Dendritic cell treated with granulocyte-macrophage colony-stimulating factor and Interleukin-4, amounts not matched to agents 40 ng/mL and 50 ng/mL, for 4 days (primary cell): ENCODE measurements at regions not wholly inside any gene's neighbourhood (a gene's known extent, or its start where the extent isn't known, plus 50 kb on each side); places are given as distances from the start of the nearest gene placed in this dataset.

ENCODE experiments used
- H3K27ac Mint-ChIP-seq: one replicate; pipeline ENCODE4 v1.8.0; 2022; ENCODE audit warnings: mild to moderate bottlenecking, mixed read lengths
- H3K27me3 Mint-ChIP-seq: one replicate; pipeline ENCODE4 v1.8.0; 2022; ENCODE audit warnings: mild to moderate bottlenecking, mixed read lengths
- H3K36me3 Mint-ChIP-seq: one replicate; pipeline ENCODE4 v1.8.0; 2022; ENCODE audit warnings: low read depth, mixed read lengths
- H3K4me1 Mint-ChIP-seq: one replicate; pipeline ENCODE4 v1.8.0; 2022; ENCODE audit warnings: low read depth, mixed read lengths
- H3K4me3 Mint-ChIP-seq: one replicate; pipeline ENCODE4 v1.8.0; 2022; ENCODE audit warnings: mild to moderate bottlenecking, moderate library complexity, mixed read lengths
- H3K9me3 Mint-ChIP-seq: one replicate; pipeline ENCODE4 v1.8.0; 2022; ENCODE audit warnings: mixed read lengths
- intact Hi-C: fragments of 100-400 bp; cut with micrococcal nuclease; formaldehyde crosslinking; loops from one replicate; pipeline ENCODE4 v1.15.0; 2022

GRCh38 chr20:22348010-22348409, 236.4 kb downstream of the FOXA2 start:
- H3K4me3 Mint-ChIP-seq, result no peak overlapping the region
- H3K27me3 Mint-ChIP-seq, result no peaks in the 10 kb centered on the region
- no peaks in the 10 kb centered on the region for H3K9me3 Mint-ChIP-seq
- intact Hi-C loops, result no loop called here
- H3K4me1 Mint-ChIP-seq, result peaks cover 10% of the 10 kb centered on the region
- no peak overlapping the region for H3K27ac Mint-ChIP-seq
- no peaks in the 10 kb centered on the region for H3K36me3 Mint-ChIP-seq

- intact Hi-C loops, result no loop called here
- Mint-ChIP-seq H3K4me3 (no peak overlapping the region), H3K27ac (no peak overlapping the region), H3K4me1 (peaks cover 10% of the 10 kb centered on the region), H3K9me3 (no peaks in the 10 kb centered on the region), H3K27me3 (no peaks in the 10 kb centered on the region), H3K36me3 (no peaks in the 10 kb centered on the region)
These were observed 237.7 kb downstream of the FOXA2 start for GRCh38 chr20:22346716-22347115.

- H3K36me3 Mint-ChIP-seq, result no peaks in the 10 kb centered on the region
- no peaks in the 10 kb centered on the region for H3K9me3 Mint-ChIP-seq
- intact Hi-C loops, result no loop called here
- H3K27ac Mint-ChIP-seq, result no peak overlapping the region
- peaks cover 8% of the 10 kb centered on the region for H3K27me3 Mint-ChIP-seq
- H3K4me1 Mint-ChIP-seq, result peaks cover 10% of the 10 kb centered on the region
- no peak overlapping the region for H3K4me3 Mint-ChIP-seq
These were observed 240.8 kb downstream of the FOXA2 start for GRCh38 chr20:22343612-22344011.

- Mint-ChIP-seq H3K4me1 (peaks cover 10% of the 10 kb centered on the region), H3K9me3 (no peaks in the 10 kb centered on the region), H3K27ac (no peak overlapping the region), H3K4me3 (no peak overlapping the region), H3K36me3 (no peaks in the 10 kb centered on the region), H3K27me3 (peaks cover 13% of the 10 kb centered on the region)
- intact Hi-C loops, result no loop called here
These were observed 242.0 kb downstream of the FOXA2 start for GRCh38 chr20:22342410-22342809.

- peaks cover 16% of the 10 kb centered on the region for H3K27me3 Mint-ChIP-seq
- H3K9me3 Mint-ChIP-seq, result no peaks in the 10 kb centered on the region
- peaks cover 4% of the 10 kb centered on the region for H3K4me1 Mint-ChIP-seq
- intact Hi-C loops, result no loop called here
- no peak overlapping the region for H3K4me3 Mint-ChIP-seq
- no peaks in the 10 kb centered on the region for H3K36me3 Mint-ChIP-seq
- no peak overlapping the region for H3K27ac Mint-ChIP-seq
These were observed 242.9 kb downstream of the FOXA2 start for GRCh38 chr20:22341508-22341907.

GRCh38 chr20:22339946-22340345, 244.4 kb downstream of the FOXA2 start:
- H3K27ac Mint-ChIP-seq, result no peak overlapping the region
- H3K4me3 Mint-ChIP-seq, result no peak overlapping the region
- intact Hi-C loops, result loop anchor here (1.0 kb wide), 2 partner anchors 246 to 344 kb away; no protein-coding TSS in a partner anchor
- peaks cover 16% of the 10 kb centered on the region for H3K27me3 Mint-ChIP-seq
- no peaks in the 10 kb centered on the region for H3K9me3 Mint-ChIP-seq
- no peaks in the 10 kb centered on the region for H3K36me3 Mint-ChIP-seq
- peaks cover 5% of the 10 kb centered on the region for H3K4me1 Mint-ChIP-seq

- no peak overlapping the region for H3K4me3 Mint-ChIP-seq
- no peaks in the 10 kb centered on the region for H3K9me3 Mint-ChIP-seq
- intact Hi-C loops, result loop anchor here (1.0 kb wide), 2 partner anchors 247 to 345 kb away; no protein-coding TSS in a partner anchor
- no peak overlapping the region for H3K27ac Mint-ChIP-seq
- peaks cover 16% of the 10 kb centered on the region for H3K27me3 Mint-ChIP-seq
- peaks cover 5% of the 10 kb centered on the region for H3K4me1 Mint-ChIP-seq
- no peaks in the 10 kb centered on the region for H3K36me3 Mint-ChIP-seq
These were observed 245.1 kb downstream of the FOXA2 start for GRCh38 chr20:22339091-22339881.

- intact Hi-C loops, result no loop called here
- Mint-ChIP-seq H3K36me3 (no peaks in the 10 kb centered on the region), H3K4me3 (no peak overlapping the region), H3K27me3 (peaks cover 19% of the 10 kb centered on the region), H3K9me3 (no peaks in the 10 kb centered on the region), H3K4me1 (peaks cover 5% of the 10 kb centered on the region), H3K27ac (no peak overlapping the region)
These were observed 246.1 kb downstream of the FOXA2 start for GRCh38 chr20:22338140-22338708.

- Mint-ChIP-seq H3K27me3 (peaks cover 35% of the 10 kb centered on the region), H3K36me3 (no peaks in the 10 kb centered on the region), H3K4me1 (peaks cover 5% of the 10 kb centered on the region), H3K4me3 (no peak overlapping the region), H3K9me3 (no peaks in the 10 kb centered on the region), H3K27ac (no peak overlapping the region)
- intact Hi-C loops, result loop anchor here (2.0 kb wide), 1 partner anchor 1006 kb away; no protein-coding TSS in a partner anchor
These were observed 249.2 kb downstream of the FOXA2 start for GRCh38 chr20:22335210-22335609.

GRCh38 chr20:22333885-22334545, 250.4 kb downstream of the FOXA2 start:
- Mint-ChIP-seq H3K4me3 (no peak overlapping the region), H3K9me3 (no peaks in the 10 kb centered on the region), H3K36me3 (no peaks in the 10 kb centered on the region), H3K4me1 (peaks cover 5% of the 10 kb centered on the region), H3K27me3 (peaks cover 30% of the 10 kb centered on the region), H3K27ac (no peak overlapping the region)
- intact Hi-C loops, result loop anchor here (2.0 kb wide), 1 partner anchor 1007 kb away; no protein-coding TSS in a partner anchor

- Mint-ChIP-seq H3K9me3 (no peaks in the 10 kb centered on the region), H3K36me3 (no peaks in the 10 kb centered on the region), H3K27ac (no peak overlapping the region), H3K4me1 (no peaks in the 10 kb centered on the region), H3K4me3 (no peak overlapping the region), H3K27me3 (peaks cover 13% of the 10 kb centered on the region)
- intact Hi-C loops, result no loop called here
These were observed 259.9 kb downstream of the FOXA2 start for GRCh38 chr20:22324505-22324904.

- Mint-ChIP-seq H3K4me3 (no peak overlapping the region), H3K9me3 (no peaks in the 10 kb centered on the region), H3K27me3 (peaks cover 27% of the 10 kb centered on the region), H3K36me3 (no peaks in the 10 kb centered on the region), H3K4me1 (no peaks in the 10 kb centered on the region), H3K27ac (no peak overlapping the region)
- intact Hi-C loops, result no loop called here
These were observed 261.9 kb downstream of the FOXA2 start for GRCh38 chr20:22322513-22322912.

- Mint-ChIP-seq H3K4me1 (no peaks in the 10 kb centered on the region), H3K9me3 (no peaks in the 10 kb centered on the region), H3K36me3 (no peaks in the 10 kb centered on the region), H3K27me3 (peaks cover 26% of the 10 kb centered on the region), H3K4me3 (no peak overlapping the region), H3K27ac (no peak overlapping the region)
- intact Hi-C loops, result no loop called here
These were observed 263.2 kb downstream of the FOXA2 start for GRCh38 chr20:22321191-22321590.

- intact Hi-C loops, result no loop called here
- Mint-ChIP-seq H3K27ac (no peak overlapping the region), H3K9me3 (no peaks in the 10 kb centered on the region), H3K4me1 (no peaks in the 10 kb centered on the region), H3K4me3 (no peak overlapping the region), H3K27me3 (peaks cover 25% of the 10 kb centered on the region), H3K36me3 (no peaks in the 10 kb centered on the region)
These were observed 264.0 kb downstream of the FOXA2 start for GRCh38 chr20:22320245-22320915.
